ENCODE measurements at regions not wholly inside any gene's neighbourhood (a gene's known extent, or its start where the extent isn't known, plus 50 kb on each side); places are given as distances from the start of the nearest gene placed in this dataset.

DNA sequence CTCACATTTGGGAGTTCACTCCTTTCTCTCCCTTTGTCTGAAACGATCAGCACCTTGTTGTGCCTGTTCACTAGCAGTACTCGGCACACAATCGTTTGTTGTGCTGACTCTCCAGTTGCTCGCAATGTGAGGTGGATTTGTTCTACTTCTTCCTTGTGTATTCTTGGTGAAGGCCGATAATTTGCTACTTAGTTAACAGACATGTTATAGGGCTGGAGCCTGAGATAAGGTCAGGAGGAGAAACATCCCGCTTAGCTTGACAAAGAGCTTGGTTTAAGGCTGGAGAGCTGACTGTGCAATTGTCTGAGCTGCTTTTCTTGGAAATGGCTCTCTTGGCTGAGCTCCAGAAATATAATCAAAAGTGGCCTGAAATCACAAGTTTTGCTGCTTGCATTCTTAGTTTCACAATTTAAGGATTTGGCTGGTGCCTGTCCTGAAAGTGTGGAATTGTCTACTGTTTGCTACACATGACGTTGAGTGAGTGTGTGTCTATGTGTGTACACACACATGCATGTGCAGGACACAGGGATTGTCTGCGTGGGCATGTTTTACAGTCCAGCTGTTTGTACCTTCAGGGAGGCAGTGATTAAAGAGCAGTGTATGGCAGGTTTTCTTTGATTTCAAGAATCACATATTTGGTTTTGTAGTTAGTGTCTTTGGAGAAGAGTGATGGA, 77.7 kb downstream of the ARF6 start:
- Histone ChIP-seq H3K79me2 (ENCODE audit: control insufficient read depth in 1 of 2, insufficient read depth in 2 of 2, low read length in 2 of 2) (no peaks in the 10 kb centered on the region), H2BK5ac (ENCODE audit: low read depth, low read length) (no peak overlapping the region; the same call in 1 of the 2 replicates), H4K8ac (ENCODE audit: extremely low read depth, insufficient read depth, low read length) (no peak overlapping the region), H2BK20ac (ENCODE audit: low read length) (no peak overlapping the region), H2BK12ac (ENCODE audit: low read depth, low read length) (no peak overlapping the region), H3K27me3 (replicated peaks in 1 of 4; ENCODE audit: control insufficient read depth in 3 of 4, extremely low read depth in 1 of 4, insufficient read depth in 3 of 4, low read length in 3 of 4) (no peaks in the 10 kb centered on the region), H3K4ac (replicated peaks; ENCODE audit: insufficient read length, low read depth, low read length) (no peak overlapping the region), H3K4me3 (ENCODE audit: extremely low read depth in 1 of 4, insufficient read depth in 2 of 4, low read depth in 3 of 4, low read length in 4 of 4) (no peak overlapping the region), H4K5ac (ENCODE audit: insufficient read length, low read depth, low read length) (no peak overlapping the region), H2BK120ac (replicated peaks; ENCODE audit: low read depth, low read length) (no peak overlapping the region), H3K14ac (ENCODE audit: insufficient read length) (no peak overlapping the region), H3K18ac (ENCODE audit: extremely low read depth, low read length) (no peak overlapping the region), H3K27ac (ENCODE audit: low read depth, low read length) (no peak overlapping the region), H3K79me1 (ENCODE audit: low read depth, low read length) (no peaks in the 10 kb centered on the region), H4K91ac (replicated peaks; ENCODE audit: insufficient read length, low read length) (no peak overlapping the region), H3K56ac (replicated peaks; ENCODE audit: insufficient read length, low read depth, low read length) (no peak overlapping the region), H3K23me2 (ENCODE audit: low read depth, low read length) (no peaks in the 10 kb centered on the region), H3K9me3 (ENCODE audit: insufficient read depth in 2 of 2, low read depth in 1 of 2, low read length in 1 of 2) (no peaks in the 10 kb centered on the region), H3K9ac (replicated peaks in 1 of 4; ENCODE audit: extremely low read depth in 1 of 4, low read depth in 3 of 4, low read length in 3 of 4) (no peak overlapping the region), H2AFZ (ENCODE audit: low read length) (peak overlapping the region; percentile 61; the same call in 1 of the 2 replicates), H4K20me1 (replicated peaks in 1 of 2; ENCODE audit: control insufficient read depth in 1 of 2, insufficient read depth in 2 of 2, low read length in 2 of 2) (no peaks in the 10 kb centered on the region), H3K4me2 (ENCODE audit: insufficient read depth in 1 of 2, low read depth in 2 of 2, low read length in 2 of 2) (no peak overlapping the region), H3K36me3 (ENCODE audit: control insufficient read depth in 2 of 4, insufficient read depth in 4 of 4, low read length in 3 of 4) (no peaks in the 10 kb centered on the region), H2AK5ac (ENCODE audit: low read depth, low read length) (no peak overlapping the region), H2BK15ac (ENCODE audit: low read length) (peak overlapping the region; percentile 40; the same call in 1 of the 2 replicates), H3K4me1 (replicated peaks in 1 of 4; ENCODE audit: control insufficient read depth in 3 of 4, insufficient read depth in 4 of 4, low read length in 3 of 4) (peaks cover 0 to 8% (median 3%) of the 10 kb centered on the region in 4 experiments; a peak in 3 of 7 replicates), H3K23ac (ENCODE audit: insufficient read length) (no peak overlapping the region)
- 86% methylated on average over 8 of the region's 8 CpGs; no CpG with 5 or more reads in 1 of the 2 experiments for WGBS, 2 experiments (ENCODE audit: extremely low coverage in 1 of 2, insufficient coverage in 1 of 2, insufficient read length in 1 of 2, insufficient replicate concordance in 2 of 2, low coverage in 1 of 2, low lambda C conversion rate in 2 of 2, missing lambda C conversion rate in 1 of 2)
- ChIA-PET POLR2A (ENCODE audit: partially characterized antibody) (no interaction called here), CTCF (ENCODE audit: partially characterized antibody) (interaction anchor here (1.2 to 1.6 kb wide), 3 partner anchors 8 to 30 kb away, joined by 3 to 4 read pairs (median 3); no protein-coding TSS in a partner anchor)
- FAIRE-seq: no peak
- no peak for DNase-seq (ENCODE audit: low read depth in 1 of 2, low spot score in 2 of 2)
- TF ChIP-seq KDM1A (IDR thresholded peaks at IDR 0.05; ENCODE audit: borderline replicate concordance, low read length) (no peak), CREB1 (IDR thresholded peaks at IDR 0.05) (no peak)
- TF ChIP-seq, protein P1, sequence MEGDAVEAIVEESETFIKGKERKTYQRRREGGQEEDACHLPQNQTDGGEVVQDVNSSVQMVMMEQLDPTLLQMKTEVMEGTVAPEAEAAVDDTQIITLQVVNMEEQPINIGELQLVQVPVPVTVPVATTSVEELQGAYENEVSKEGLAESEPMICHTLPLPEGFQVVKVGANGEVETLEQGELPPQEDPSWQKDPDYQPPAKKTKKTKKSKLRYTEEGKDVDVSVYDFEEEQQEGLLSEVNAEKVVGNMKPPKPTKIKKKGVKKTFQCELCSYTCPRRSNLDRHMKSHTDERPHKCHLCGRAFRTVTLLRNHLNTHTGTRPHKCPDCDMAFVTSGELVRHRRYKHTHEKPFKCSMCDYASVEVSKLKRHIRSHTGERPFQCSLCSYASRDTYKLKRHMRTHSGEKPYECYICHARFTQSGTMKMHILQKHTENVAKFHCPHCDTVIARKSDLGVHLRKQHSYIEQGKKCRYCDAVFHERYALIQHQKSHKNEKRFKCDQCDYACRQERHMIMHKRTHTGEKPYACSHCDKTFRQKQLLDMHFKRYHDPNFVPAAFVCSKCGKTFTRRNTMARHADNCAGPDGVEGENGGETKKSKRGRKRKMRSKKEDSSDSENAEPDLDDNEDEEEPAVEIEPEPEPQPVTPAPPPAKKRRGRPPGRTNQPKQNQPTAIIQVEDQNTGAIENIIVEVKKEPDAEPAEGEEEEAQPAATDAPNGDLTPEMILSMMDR (IDR thresholded peaks at IDR 0.05; ENCODE audit: control extremely low read depth in 1 of 3, insufficient read depth in 1 of 3, low read depth in 1 of 3, low read length in 3 of 3): no peak

Measured in H1 (cell line).